GM19025 (cell line): ENCODE measurements at regions not wholly inside any gene's neighbourhood (a gene's known extent, or its start where the extent isn't known, plus 50 kb on each side); places are given as distances from the start of the nearest gene placed in this dataset.
"Not testable (repeated sequence)": the region's sequence is repeated elsewhere in the genome, so short reads cannot be mapped to it uniquely, and the experiment has no call there.

Experiments
- ATAC-seq: cut with Tn5 transposase; IDR thresholded peaks from one replicate; pipeline ENCODE4 v1.9.1; 2021; ENCODE audit warnings: mild to moderate bottlenecking, low read depth, moderate library complexity; ENCODE audit not compliant: unreplicated experiment

DNA sequence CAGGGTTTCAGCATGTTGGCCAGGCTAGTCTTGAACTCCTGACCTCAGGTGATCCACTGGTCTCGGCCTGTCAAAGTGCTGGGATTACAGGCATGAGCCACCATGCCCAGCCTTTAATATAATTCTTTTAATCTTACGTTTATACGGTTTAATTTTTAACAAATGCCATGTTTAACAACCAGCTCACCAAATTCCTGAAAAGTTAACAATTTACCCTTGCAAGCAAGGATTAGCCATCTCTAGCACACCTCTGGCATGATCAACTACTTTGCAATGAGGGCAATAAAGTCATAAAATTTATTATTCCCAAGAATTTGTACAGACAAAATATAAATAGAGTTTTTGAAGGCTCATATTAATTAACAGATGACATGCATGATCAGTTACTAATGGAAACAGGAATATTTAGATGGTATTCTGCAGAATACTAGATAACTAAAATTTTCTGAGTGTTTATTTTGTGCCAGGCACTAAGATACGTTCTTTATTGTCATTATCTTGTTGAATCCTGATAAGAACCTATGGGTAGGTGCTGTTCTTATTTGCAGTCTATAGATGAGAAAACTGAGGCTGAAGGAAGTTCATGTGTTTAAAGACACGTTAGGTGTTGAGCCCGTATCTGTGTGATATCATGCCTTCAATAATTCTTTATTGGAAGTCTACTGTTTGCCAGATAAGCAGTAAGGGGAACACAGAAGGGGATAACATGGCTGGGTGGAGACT lies 190.1 kb downstream of the CDCA7 start:
- no peak for ATAC-seq

DNA sequence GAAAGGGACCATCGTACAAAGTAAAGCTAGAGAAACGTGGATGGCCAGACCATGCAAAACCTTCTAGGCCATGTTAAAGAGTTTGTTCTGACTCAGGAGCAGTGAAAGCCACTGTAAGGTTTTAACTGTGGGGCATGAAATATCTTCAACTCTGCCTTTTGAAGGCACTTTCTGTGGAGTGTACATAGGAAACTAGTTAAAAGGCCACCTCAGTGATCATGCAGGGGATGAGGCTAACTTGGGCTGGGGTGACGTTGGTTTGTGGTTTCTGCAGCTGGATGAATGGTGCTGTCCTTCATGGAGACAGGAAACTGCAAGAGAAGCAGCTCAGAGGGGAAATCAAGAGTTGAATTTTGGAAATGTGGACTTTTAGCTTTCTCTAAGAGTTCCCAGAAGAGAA lies 190.7 kb downstream of the CDCA7 start:
- no peak for ATAC-seq

DNA sequence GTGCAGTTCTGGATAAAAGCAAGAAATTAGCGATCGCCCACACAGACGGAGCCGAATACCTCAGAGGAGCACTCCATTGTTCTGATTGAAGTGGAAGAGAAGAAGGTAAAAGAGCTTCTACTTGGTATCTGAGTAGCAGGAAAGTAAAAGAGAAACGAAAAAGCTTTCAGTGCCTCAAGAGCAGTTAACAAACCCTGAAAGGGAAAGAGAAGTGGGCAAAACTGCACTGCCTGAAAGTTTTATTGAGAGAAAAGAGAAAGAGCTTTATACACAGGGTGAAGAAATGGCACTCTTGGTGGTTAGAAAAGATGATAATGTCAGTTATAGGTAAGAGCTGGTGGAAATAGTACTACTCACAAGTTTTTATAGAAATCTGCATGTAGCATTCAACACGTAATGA lies 192.8 kb downstream of the CDCA7 start:
- no peak for ATAC-seq

DNA sequence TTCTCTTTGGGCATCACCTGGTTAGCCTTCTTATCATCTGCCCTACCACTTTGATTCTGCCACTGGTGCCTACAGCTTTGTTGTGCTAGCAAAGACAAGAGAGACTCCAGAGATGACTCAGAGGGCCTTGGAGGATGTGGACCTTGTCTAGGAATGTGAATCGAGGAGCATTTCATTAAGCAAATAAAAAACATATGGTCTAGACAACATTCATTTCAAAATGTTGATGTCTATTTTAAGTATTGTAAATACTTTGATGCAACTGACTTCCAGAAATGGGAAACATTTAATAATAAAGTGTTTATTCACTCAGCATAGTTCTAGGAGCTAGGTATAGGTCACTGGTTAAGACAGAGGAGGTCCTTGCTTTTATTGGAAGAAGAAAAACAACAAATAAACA lies 195.5 kb downstream of the CDCA7 start:
- ATAC-seq, result no peak

DNA sequence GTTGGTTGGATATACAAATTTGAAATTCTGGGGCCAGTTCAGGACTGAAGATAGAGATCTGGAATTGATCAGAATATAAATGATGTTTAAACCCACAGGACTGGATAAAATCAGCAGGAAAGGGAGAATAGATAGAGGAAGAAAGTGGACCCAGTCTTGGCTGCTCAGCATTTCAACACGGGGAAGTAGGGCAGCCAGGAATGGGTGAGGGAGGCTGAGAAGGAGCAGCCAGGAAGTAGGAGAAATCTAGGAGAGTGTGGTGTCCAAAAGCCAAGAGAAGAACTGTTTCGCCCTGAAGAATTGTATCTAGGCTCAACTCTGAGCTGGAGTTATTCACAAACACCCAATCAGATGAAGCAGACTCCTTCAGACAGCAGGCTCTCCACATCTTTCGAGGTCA lies 197.9 kb downstream of the CDCA7 start:
- ATAC-seq, result no peak

DNA sequence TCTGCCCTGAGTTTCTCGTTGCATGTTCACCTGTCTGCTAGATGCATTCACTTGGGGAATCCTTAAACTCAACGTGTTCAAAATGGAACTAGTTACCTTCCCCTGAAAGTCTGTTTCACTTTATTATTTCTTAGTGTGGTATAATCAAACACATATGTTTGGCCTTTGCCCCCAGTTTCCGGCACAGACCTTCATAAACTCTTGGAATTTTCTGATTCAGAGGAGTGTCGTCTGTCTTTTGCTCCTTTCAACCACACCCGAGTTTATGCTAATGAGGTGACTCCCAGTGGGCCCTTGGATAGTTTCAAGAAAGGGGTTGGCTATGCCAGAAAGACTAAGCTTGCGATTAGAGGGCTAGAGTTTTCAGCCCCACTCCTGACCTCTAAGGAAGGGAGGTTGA lies 198.9 kb downstream of the CDCA7 start:
- ATAC-seq, result no peak

DNA sequence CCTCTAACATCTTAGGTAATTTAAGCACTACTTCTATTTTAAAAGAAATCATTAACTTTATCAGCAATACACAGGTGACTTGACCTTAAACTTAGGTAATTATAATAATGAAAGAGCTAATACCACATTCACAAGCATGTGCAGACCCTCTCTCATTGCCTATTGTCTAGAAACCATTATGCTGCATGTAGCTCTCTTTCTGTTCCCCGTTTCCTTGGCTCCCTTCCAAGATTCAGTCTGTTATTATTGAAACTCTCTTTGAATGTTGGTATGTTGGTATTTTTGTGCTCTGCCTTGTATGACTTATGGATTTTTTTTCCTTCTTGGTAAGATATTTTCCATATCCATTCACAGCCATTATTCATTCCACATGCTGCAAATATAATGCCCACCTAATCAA lies 201.2 kb downstream of the CDCA7 start:
- no peak for ATAC-seq

DNA sequence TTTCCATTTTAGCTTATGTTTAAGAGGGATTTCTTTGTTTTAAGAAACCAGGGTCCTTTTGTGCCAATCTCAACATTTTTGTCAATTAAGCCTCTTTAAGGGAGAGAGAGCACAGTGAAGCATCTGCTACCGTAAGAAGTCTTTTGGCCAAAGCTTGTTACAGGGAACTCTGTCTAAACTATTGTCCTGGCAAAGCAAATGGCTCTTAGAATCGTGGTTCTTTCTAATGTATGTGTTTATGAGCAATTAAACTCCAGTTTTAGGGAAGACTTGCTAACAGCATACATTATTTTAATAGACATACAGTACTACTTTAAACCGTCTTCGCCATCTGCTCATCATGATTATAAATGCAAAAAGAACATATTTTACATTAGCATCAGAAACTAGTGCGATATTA lies 202.1 kb downstream of the CDCA7 start:
- ATAC-seq, result no peak

DNA sequence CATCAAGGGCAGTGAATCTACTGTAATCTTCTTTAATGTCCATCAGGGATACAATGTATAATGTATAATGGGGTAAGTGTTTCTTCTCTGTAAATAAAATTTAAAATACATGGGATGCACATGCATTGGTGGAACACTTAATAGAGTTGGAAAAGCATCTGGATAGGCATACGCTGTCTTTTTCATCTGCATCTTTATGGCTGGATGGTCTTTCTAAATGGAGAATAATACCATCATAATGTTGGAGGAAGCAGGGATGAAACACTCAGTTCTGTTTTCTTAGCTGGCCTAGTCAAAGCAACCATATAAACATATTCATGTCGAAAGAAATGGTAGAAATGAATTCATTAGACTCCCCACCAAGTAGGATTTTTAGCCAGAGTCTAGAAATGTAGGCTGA lies 202.8 kb downstream of the CDCA7 start:
- ATAC-seq, result no peak

DNA sequence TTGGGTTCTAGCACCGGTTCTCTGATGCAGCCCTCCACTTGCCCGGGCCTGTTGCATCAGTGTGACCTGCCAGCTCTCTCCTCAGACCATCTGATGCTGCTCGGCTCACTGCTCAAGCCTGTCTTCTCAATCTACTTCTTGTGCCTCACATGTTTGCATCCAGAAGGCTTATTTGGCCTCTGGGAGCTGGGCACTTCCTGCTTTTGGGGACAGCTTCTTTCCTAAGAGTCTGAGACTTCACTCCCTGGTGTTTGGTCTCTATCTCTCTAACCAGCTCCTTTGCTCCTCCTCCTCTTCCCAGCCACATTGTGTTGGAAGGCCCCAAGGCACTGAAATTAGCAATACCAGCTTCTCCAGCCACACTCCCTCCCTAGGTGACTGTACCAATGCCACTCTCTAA lies 212.8 kb downstream of the CDCA7 start:
- no peak for ATAC-seq

DNA sequence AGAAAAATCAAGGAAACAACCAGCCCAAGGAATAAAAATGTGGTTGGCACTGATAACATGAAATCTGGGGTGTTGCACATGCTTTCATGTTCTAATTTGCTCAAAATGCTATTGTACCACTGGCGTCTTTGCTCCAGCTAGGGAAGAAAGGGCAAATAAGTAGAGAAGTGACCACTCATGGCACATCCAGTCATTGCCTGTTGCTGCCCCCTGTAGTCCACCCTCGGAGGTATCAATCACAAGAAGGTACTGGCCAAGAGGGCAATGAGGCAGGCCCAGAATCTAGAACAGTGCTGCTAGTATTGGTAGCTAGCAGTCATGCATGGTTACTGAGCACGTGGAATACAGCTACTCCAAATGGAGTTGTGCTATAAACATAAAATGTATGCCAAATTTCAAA lies 213.4 kb downstream of the CDCA7 start:
- ATAC-seq, result no peak

DNA sequence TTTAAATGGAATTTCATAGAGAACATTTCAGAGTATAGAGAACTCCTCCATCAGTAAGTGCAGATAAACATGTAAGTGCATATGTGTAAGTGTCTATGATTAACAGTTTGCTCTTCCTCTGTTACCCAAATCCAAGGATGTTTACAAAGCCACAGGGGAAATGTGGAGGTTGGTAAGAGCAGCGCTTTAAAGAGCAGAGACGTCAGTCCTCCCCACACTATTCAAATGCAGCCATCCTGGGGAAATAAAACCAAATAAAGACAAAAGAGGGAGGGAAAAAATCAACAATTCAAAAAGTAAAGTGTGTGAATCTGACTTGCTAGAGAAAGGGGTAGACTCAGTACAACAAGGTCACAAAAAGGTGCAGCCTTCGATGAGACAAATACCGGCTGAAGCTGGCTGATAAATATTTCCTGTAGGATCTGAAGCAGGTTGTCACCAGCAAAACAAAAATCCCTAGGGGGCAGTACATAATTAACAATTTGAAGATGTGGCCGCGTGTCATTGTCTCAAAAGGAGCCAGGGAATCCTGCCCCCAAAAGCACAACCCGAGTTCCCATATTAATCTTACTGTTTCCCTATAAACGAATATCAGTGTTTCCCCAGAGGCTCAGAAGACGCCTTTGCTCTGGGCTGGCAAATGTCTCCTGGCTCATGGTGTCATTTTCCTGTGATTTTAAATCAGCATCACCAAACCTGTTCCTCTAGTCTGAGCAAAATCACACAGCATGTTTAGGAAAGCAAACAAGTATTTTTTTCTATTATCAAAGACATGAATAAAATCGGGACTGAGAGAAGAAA lies 216.5 kb downstream of the CDCA7 start:
- no peak for ATAC-seq

DNA sequence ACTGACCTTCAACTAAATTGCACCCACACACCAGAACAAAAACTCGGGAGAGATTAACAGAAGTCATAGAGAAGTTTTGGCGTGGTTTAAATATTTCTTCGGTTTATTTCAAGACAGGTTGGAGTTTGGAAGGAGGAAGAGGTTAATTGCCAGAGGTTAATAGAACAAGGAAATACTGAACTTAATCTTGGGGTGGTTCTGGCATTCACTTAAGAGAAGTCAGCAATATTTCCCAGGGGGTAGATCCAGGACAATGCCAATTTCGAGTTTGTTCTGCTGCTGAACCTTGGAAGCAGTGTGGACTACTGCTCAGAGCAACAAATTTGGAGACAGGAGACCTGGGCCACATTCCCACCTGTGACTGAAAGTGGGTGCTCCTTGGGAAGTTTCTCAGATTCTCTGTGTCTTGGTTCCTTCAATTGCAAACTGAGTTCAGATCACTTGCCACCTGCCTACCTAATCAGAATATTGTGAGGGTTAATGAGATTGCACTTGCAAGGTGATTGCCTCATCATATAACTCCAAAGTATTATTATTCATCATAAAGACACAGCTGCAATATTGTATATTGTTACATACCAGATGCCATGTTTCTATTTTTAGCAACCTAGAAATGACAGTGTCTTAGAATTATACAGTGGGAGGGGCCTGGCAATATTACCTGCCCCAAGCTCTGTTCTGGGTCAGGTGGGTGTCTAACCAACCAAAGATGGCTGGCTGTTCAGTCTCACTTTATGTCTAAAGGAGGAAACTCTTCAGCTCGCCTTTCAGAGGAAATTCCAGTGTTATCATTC lies 217.4 kb downstream of the CDCA7 start:
- no peak for ATAC-seq

DNA sequence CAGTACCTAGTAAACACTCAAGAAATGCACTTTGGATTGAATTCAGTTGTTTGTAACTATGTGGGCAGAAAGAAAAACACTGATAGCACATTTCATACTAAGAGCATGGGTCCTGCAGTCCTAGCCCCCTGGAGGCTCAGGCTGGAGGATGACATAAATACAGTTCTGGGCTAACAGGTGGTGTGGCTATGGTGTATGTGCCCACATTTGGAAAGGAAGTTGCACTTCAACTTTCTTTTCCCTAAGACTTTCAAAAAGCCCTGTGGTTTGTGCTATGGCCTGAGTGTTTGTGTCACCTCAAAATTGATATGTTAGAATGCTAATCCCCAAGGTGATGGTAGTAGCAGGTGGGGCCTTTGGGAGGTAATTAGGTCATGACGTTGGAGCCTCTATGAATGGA lies 218.2 kb downstream of the CDCA7 start:
- no peak for ATAC-seq

DNA sequence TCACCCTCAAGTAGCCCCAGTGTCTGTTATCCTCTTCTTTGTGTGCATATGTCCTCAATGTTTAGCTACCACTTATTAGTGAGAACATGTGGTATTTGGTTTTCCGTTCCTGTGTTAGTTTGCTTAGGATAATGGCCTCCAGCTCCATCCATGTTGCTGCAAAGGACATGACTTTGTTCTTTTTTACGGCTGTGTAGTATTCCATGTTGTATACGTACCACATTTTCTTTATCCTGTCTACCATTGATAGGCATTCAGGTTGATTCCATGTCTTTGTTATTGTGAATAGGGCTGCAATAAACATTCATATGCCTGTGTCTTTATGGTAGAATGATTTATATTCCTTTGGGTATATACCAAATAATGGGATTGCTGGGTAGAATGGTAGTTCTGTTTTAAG lies 219.1 kb downstream of the CDCA7 start:
- ATAC-seq, result not testable (repeated sequence)

DNA sequence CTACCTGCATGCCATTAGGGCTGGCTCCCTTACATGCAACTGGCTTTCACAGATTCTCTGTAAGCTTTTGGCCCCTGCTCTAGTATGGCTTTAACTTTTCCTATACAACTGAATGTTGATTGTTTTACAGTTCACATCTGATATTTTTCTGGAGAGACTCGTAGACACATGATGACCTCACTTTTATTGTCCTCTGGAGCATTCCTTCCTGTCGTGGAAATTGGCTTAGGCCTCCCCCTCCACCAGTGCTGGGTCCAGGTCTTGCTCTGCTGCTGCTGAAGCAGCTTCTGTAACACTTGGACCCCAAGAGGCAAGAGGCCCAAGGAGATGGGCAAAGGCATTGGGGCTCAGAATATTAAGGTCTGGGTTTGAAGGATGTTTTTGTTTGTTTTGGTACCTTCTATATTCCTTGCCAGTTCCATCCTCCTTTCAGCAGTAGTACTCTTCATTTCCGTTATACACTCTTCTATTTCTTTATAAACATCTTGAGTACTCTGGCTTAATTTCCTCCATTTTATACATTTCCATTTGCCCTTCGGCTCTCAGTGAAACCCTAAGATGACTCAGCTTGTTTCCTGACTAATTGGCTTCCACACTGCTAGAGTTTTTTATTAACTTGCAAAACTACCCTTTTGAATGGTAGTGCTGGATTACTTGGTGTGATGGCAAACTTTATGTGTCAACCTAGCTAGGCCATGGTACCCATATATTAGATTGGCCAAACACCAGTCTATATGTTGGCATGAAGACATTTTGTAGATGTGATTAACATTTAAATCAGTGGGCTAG lies 219.8 kb downstream of the CDCA7 start:
- ATAC-seq, result no peak

DNA sequence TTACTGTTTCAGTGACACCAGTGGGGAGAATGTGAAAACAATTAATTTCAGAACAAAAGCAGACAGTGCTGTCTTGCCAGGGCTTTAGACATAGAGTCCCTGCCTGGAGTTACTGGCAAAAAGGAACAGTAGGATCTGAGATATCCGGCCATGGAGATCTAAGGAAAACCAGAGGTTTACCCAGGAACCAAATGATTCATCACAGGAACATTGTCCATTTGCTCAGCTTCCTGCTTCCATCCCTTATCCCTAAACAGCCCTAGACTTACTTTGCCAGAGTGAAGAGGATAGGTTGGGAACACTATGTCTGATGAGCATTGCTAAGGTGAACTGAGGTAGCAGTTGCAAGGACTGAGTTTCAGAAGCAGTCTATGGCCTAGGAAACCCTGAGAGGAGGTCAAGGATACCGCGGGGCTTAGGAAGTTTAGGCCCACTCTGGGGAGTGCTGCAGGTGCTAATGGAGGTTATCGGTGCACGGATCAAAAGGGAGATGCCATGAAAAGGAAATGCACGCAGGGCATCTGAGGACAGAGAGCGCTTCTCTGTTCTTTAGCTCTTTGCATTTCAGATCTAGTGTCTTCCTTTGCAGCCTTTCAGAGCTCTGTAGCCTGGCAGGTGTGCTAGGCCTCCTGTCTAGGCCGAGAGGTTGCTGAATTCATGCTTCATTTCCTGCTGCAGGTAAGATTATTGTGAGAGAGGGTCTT lies 223.9 kb downstream of the CDCA7 start:
- ATAC-seq, result no peak

DNA sequence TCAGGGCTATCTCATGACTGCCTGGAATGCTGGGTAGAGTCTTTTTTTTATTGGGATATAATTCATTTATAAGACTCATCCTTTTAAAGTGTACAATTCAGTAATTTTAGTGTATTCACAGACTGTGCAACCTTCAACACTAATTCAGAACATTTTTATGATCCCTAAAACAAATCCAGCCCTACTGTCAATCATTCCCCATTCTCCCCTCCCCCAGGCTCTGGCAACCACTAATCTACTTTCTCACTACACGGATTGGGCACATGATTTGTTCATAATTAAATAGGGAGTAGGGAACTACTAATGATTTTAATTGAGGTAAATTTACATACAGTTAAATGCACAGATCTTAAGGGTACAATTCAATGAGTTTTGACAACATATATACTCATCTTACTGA lies 225.7 kb downstream of the CDCA7 start:
- no peak for ATAC-seq

DNA sequence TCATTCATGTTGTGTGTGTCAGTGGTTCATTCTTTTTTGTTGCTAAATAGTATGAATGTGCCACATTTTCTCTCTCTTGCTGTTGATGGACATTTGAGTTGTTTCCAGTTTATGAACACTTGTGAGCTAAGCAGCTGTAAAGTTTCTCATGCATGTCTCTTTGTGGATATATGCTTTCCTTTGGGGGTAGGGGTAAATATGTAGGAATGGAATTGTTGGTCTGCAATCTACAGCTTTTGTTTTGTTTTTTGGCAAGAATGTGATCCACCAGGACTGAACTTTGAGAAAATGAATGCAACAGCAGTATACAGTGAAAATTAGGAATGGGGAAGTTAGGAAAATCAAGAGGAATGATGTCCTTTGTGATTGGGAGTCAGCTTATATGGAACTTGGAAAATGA lies 226.3 kb downstream of the CDCA7 start:
- ATAC-seq, result no peak

DNA sequence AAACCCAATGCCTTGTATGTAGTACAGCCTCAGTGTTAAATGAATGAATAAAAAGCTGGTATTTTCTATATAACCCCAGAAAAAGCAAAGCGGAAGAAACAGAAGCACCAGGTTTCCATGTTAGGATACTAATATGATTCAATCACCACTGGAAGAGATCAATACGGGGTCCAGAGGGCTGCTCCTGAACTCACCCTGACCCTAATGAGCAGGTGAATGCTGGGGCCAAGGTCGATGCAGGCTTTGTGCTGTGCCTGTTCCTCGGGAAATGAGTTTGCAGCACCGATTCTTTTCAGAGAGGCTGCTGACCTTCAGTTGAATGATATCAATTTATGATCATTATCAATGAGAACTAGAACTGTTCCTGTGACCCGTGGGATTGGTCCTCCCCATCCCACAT lies 228.5 kb downstream of the CDCA7 start:
- no peak for ATAC-seq
